ELF-1 (cell line): ENCODE measurements at regions not wholly inside any gene's neighbourhood (a gene's known extent, or its start where the extent isn't known, plus 50 kb on each side); places are given as distances from the start of the nearest gene placed in this dataset.

ENCODE experiments used
- DNase-seq: peaks from one replicate; pipeline ENCODE4 v3.0.0-alpha.2; 2016; ENCODE audit warnings: low read depth, low spot score

GRCh38 chr13:39968646-39969475 lies 313.4 kb downstream of the COG6 start:
- no peak for DNase-seq

DNA sequence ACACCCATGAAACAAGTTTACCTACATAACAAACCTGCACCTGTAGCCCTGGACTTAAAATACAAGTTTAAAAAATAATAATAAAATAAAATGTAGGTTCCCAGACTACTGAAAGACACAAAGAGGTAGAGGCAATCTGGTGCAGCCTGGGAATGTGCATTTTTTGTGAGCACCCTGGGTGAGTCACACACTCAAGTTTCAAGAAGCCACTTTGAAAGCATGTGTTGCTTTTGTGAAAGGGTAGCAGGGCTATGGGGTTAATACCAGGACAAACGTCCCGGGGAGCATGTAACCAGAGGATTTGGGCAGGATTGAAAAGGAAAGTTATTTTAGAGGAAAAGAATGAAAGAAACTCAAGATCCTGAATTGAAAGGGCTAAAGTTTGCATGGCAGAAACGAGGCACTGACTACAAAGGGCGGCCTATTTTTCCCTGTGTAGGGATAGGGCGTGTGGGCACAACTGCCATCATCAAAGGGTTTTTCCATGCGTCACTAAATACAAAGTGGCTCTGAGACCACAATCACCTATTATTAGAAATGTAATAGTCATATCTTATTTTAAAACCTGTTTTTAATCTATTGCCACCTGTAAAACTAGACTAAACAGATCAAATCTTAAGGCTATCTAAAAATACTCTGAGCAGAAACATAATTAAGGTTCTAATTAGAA lies 314.9 kb downstream of the COG6 start:
- DNase-seq: no peak

- DNase-seq: no peak
These were observed 316.1 kb downstream of the COG6 start for GRCh38 chr13:39971526-39971925.

DNA sequence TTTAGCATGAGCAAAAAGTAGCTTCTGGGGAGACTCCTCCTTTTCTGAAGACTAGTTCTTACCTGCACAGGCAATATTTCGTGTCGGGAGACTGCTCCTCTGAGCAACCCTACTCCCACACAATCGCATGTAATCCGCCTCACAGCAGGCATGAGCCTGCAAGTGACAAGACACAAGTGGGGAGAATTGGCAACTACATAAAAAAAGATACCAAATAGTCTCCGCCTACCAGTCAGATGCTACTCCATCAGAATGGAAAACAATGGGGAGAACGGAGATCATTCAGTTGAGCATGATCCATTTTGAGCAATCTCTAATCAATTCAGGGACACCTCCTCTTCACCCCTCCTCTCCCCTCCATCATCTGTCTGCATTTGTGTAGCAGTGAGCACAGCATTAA lies 321.0 kb downstream of the COG6 start:
- DNase-seq: no peak

GRCh38 chr13:39981056-39981455 lies 325.6 kb downstream of the COG6 start:
- DNase-seq: no peak

- DNase-seq: no peak
These were observed 327.3 kb downstream of the COG6 start for GRCh38 chr13:39982745-39983144.

GRCh38 chr13:39985071-39985470 lies 329.6 kb downstream of the COG6 start:
- DNase-seq: no peak

GRCh38 chr13:39988351-39988750 lies 332.9 kb downstream of the COG6 start:
- no peak for DNase-seq

GRCh38 chr13:39998166-39998565 lies 342.7 kb downstream of the COG6 start:
- no peak for DNase-seq

DNA sequence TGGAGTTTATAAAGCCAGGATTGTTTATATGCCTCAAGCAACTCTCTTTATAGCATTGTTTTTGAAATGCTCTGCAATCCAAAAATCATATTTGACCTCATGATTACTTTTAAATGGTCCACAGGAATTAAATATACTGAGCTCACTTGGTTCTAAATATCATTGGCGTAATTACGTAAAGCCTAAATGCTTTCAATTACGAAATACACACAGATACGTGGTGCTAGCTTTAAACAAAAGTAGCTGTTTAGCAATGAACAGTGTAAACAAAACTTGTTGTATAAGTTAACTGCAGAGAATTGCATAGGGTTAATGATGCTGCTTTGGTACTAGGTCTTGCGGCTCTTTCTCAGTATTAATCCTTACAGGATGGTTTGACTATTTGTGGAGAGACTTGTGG lies 346.6 kb downstream of the COG6 start:
- DNase-seq: no peak

- no peak for DNase-seq
These were observed 358.1 kb downstream of the COG6 start for GRCh38 chr13:40013554-40013953.

DNA sequence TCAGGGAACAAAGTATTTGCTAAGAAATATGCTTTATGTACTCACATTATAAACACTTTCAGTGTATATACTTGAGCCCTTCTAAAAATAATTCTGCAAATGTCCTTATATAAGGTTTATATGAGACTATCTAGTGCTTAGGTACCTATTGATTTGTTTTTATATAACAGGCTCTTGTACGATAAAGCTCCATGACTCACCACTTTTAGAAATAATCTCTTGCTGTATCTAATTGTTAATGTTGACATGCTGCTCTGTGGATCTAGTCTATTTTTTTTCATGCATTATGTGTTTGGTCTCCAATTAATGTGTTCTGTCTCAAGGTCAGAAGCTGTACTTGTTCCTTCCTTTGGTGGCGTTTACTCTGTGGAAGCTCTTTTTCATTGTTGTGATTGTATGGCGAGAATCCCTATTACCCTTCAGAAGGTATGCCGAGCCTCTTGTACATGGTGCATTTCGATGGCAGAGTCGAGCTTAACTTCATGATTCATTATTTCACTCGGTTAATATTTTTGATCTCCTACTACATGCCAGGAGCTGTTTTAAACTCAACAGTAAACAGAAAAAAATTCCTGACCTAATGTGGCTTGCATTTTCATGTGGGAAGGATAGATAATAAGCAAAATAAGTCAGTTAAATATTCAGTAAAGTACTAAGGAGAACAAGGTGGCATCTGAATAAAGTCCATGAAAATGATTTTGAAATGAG lies 361.6 kb downstream of the COG6 start:
- no peak for DNase-seq

DNA sequence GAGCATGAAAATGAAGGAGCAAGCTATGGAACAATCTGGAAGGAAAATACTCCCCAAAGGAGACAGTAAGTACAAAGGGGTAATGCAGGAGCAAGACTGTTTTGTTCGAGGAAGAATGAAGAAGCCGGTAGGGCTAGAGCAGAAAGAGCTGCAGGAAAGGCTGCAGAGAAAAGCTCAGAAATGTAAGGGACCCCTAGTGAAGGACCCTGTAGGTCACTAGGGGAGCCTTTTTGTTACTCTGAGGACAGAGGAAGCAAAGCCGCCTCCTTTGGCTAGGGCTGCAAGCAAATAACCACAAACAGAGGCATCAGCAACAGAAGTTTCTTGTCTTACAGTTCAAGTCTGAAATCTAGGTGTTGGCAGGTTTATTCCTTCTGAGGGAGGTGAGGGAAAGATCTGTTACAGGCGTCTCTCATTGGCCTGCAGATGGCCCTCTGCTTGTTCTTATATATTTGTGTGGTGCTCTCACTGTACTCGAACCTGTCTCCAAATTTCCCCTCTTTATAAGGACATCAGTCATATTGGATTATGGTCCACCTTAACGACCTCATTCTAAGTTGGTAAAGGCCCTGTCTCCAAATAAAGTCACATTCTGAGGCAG lies 362.3 kb downstream of the COG6 start:
- DNase-seq: no peak

DNA sequence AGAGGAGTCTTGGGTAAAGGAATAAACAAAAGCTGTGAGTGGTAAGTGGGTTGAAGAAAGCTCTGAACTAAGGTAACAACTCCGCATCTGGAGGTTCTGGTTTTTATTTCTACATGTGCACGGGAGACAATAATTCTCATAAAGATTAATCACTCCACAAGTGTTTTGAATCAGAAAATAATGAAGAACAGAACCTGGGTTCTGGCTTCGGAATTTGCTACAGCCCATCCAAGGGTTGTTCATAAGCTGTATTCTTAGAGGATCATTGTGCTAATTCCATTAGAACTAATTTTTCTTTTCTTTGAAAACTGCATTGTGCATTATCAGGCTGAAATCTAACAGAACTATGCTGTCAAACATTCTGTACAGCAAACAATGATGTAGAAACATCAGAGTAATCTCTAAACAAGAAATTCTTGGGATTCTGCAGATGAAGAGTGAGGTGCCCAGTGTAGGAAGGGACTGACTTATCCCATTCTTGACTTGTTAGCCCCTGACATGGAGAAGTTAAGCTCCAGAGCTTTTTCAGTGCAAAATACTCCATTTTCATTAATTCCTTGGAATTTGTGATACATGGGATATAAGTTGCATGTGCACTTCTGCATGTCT lies 368.2 kb downstream of the COG6 start:
- DNase-seq: no peak

DNA sequence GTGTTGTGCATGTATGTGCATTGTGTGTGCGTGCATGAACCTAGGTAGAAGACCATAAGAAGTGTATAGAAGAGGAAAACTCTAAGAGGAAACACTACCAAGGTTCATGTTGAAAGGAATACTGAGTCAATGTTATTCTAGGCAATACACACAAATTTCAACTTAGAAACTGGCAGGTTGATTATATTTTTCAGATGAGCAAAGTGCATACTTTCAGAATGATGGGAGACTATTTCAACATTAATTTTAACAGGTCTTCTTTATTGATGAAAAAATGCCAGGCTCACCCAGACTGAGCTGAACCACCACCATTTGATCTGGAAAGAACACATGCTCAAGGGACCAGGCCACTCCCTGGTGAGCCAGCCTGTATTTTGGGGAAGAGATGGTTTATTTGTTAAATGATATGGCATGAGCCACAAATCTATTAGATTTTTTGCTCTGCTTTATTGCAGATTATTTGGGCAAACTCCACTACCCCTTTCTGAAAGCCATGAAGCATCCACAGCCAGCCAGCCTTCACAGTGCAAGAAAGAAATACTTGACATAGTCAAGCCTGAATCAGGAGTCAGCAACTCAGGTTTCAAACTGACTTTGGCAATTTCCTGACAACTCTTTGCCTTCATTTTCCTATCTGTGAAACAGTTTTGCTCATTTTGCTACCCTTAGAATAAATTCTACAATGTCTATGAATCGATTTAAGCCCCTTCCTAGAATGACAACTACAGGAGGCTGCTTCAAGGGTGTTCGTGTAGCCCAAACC lies 368.9 kb downstream of the COG6 start:
- no peak for DNase-seq

DNA sequence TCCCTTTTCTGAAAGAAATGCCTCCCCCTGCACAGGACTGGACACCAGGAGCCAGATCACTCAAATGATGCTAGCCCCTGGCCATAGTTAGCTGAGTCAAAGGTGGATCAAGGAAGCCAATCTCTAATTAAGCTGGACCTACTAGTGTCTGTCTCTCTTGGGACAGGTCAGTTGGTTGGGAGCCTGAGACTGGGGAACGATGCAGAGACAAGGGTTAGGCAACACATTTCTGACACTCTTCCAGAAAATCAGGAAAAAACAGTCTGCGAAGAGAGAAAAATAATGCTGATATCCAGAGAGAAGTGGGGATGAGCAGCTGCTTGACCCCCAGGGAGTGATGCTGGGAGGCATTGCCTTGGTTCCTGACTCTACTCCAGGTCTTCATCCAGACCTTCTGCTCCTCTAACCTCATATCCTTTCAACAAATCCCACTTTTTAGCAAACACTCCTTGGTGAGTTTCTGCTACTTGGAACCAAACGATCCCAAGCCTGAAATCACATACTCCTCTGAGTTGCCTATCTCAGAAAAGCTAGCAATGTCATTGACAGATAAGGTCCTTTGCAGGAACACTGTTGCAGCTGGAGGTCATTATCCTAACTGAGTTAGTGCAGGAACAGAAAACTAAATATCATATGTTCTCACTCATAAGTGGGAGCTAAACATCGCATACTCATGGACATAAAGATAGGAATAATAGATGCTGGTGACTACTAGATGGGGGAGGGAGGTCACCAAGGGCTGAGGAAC lies 369.7 kb downstream of the COG6 start:
- DNase-seq: no peak

GRCh38 chr13:40026174-40026585 lies 370.7 kb downstream of the COG6 start:
- no peak for DNase-seq

DNA sequence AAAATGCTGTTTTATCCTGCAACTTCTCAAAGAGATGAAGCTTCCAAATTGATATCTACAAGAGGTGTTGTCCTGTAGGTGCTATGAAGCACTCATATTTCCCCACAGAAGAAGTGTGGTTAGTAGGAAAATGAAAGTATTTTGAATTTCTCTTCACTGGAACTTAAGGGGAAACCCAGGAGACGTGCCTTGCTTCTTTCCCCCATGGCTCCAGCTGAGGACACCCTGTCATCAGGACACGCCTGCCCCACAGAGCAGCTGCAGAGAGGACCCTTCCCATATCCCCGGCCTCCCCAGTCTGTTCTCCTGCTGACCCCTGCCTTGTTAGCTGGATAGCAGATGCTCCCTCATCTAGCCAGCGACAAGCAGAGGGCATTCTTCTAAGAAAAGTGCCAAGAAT lies 371.3 kb downstream of the COG6 start:
- DNase-seq: no peak

GRCh38 chr13:40028446-40028845 lies 373.0 kb downstream of the COG6 start:
- DNase-seq: no peak

GRCh38 chr13:40031031-40031430 lies 375.6 kb downstream of the COG6 start:
- no peak for DNase-seq
